GM23338 (cell line): ENCODE measurements at regions not wholly inside any gene's neighbourhood (a gene's known extent, or its start where the extent isn't known, plus 50 kb on each side); places are given as distances from the start of the nearest gene placed in this dataset.

Experiments used
- EZH2 ChIP-seq: fragments of 200-600 bp; sonication (generic); IDR thresholded peaks from one replicate; pipeline ENCODE4 v1.8.0; 2017; ENCODE audit warnings: antibody characterized with exemption, mild to moderate bottlenecking, low read depth; ENCODE audit not compliant: unreplicated experiment
- JUNB ChIP-seq: IDR thresholded peaks from one replicate; pipeline ENCODE4 v1.6.1; 2016; ENCODE audit warnings: antibody characterized with exemption; ENCODE audit not compliant: unreplicated experiment
- REST ChIP-seq: IDR thresholded peaks from one replicate; pipeline ENCODE4 v1.6.1; 2018; ENCODE audit warnings: antibody characterized with exemption; ENCODE audit not compliant: unreplicated experiment
- TF ChIP-seq, protein P1 (sequence below), 2 experiments: fragments of 200-600 bp in 1 of 2; sonication (generic) in 1 of 2; conservative IDR thresholded peaks; 2 replicates each; pipeline versions ENCODE4 v1.5.1 to v1.6.1; 2016 to 2017; ENCODE audit warnings: antibody characterized with exemption in 2 of 2, low read depth in 2 of 2, mild to moderate bottlenecking in 2 of 2, moderate library complexity in 1 of 2

- TF ChIP-seq, protein P1, sequence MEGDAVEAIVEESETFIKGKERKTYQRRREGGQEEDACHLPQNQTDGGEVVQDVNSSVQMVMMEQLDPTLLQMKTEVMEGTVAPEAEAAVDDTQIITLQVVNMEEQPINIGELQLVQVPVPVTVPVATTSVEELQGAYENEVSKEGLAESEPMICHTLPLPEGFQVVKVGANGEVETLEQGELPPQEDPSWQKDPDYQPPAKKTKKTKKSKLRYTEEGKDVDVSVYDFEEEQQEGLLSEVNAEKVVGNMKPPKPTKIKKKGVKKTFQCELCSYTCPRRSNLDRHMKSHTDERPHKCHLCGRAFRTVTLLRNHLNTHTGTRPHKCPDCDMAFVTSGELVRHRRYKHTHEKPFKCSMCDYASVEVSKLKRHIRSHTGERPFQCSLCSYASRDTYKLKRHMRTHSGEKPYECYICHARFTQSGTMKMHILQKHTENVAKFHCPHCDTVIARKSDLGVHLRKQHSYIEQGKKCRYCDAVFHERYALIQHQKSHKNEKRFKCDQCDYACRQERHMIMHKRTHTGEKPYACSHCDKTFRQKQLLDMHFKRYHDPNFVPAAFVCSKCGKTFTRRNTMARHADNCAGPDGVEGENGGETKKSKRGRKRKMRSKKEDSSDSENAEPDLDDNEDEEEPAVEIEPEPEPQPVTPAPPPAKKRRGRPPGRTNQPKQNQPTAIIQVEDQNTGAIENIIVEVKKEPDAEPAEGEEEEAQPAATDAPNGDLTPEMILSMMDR (conservative IDR thresholded peaks at IDR 0.05; ENCODE audit: low read depth in 2 of 2): no peak
- no peak for TF ChIP-seq JUNB
- TF ChIP-seq EZH2: no peak
- TF ChIP-seq REST: no peak
Measured at GRCh38 chr2:7450833-7451190, 533.6 kb downstream of the RNF144A start.
